Esophagus squamous epithelium (tissue), 4 donors: ENCODE measurements at regions not wholly inside any gene's neighbourhood (a gene's known extent, or its start where the extent isn't known, plus 50 kb on each side); places are given as distances from the start of the nearest gene placed in this dataset.

ENCODE experiments used
- POLR2A ChIP-seq, 4 donors: fragments of 450-650 bp; IDR thresholded peaks; one replicate each; pipeline ENCODE4 v1.6.1; 2017; ENCODE audit warnings: antibody characterized with exemption in 4 of 4, mild to moderate bottlenecking in 4 of 4, moderate library complexity in 3 of 4
- TF ChIP-seq, protein P1 (sequence below), 6 experiments: fragments of 450-650 bp in 4 of 6; fragments of 200-600 bp in 2 of 6; sonication (generic) in 2 of 6; IDR thresholded peaks; one replicate each; pipeline ENCODE4 v1.5.1; 2016 to 2019; ENCODE audit warnings: antibody characterized with exemption in 6 of 6, mild to moderate bottlenecking in 4 of 6, moderate library complexity in 4 of 6

DNA sequence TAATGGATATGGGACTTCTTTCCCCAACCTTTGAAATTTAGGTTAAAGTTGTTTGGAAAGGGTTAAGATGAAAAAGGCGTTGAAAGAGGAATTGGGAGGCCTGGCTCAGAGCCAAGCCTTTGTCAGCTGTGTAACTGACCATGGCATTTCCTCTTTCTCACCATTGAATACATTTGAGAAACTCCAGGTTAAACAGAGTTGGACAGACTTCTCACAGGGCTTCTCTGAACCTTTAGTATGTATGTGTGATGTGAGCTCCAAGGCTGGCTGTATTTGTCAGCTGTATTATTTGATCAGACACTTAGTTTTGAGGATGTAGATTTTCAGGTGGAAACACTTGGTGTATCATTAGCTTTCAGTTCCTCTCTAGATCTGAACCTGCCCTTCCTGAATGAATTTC, 136.4 kb upstream of the GOLGA6L4 start:
- TF ChIP-seq, protein P1, sequence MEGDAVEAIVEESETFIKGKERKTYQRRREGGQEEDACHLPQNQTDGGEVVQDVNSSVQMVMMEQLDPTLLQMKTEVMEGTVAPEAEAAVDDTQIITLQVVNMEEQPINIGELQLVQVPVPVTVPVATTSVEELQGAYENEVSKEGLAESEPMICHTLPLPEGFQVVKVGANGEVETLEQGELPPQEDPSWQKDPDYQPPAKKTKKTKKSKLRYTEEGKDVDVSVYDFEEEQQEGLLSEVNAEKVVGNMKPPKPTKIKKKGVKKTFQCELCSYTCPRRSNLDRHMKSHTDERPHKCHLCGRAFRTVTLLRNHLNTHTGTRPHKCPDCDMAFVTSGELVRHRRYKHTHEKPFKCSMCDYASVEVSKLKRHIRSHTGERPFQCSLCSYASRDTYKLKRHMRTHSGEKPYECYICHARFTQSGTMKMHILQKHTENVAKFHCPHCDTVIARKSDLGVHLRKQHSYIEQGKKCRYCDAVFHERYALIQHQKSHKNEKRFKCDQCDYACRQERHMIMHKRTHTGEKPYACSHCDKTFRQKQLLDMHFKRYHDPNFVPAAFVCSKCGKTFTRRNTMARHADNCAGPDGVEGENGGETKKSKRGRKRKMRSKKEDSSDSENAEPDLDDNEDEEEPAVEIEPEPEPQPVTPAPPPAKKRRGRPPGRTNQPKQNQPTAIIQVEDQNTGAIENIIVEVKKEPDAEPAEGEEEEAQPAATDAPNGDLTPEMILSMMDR (IDR thresholded peaks at IDR 0.05) = no peak
- TF ChIP-seq POLR2A (IDR thresholded peaks at IDR 0.05) = no peak
